Tibial nerve (tissue), 4 donors: ENCODE measurements at regions not wholly inside any gene's neighbourhood (a gene's known extent, or its start where the extent isn't known, plus 50 kb on each side); places are given as distances from the start of the nearest gene placed in this dataset.
"Not testable (repeated sequence)": the region's sequence is repeated elsewhere in the genome, so short reads cannot be mapped to it uniquely, and the experiment has no call there.

Experiments used
- EP300 ChIP-seq, 2 donors: sonication (generic); formaldehyde crosslinking; IDR thresholded peaks; one replicate each; pipeline ENCODE4 v1.6.1; 2017; ENCODE audit warnings: antibody characterized with exemption in 2 of 2, mild to moderate bottlenecking in 1 of 2
- POLR2A ChIP-seq, 2 donors: fragments of 450-650 bp; IDR thresholded peaks; one replicate each; pipeline ENCODE4 v1.6.1; 2017; ENCODE audit warnings: antibody characterized with exemption in 2 of 2, mild to moderate bottlenecking in 2 of 2, moderate library complexity in 2 of 2
- TF ChIP-seq, protein P1 (sequence below), 5 experiments: fragments of 200-600 bp in 3 of 5; fragments of 450-650 bp in 2 of 5; sonication (generic) in 3 of 5; IDR thresholded peaks; one replicate each; pipeline ENCODE4 v1.5.1; 2016 to 2019; ENCODE audit warnings: antibody characterized with exemption in 5 of 5, mild to moderate bottlenecking in 3 of 5, moderate library complexity in 2 of 5

DNA sequence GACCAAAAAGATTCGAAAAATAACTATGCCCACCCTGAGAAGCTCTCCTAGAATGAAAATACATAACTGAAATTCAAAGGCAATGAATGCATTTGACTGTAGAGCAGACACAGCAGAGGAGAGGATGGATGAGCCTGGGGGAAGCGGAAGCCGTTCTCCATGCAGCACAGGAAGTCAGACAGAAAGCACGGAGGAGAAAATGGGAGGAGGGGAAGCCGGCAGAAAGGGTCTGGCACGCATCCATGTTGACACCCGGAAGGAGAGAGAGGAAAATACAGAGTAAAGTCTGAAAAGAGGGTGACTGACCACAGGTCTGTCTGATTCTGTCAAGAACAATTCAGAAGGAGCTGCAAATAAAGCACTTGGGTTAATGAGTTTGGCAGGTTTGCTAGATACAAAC, 161.0 kb upstream of the FOXD4L5 start:
- TF ChIP-seq EP300, POLR2A (IDR thresholded peaks at IDR 0.05): not testable (repeated sequence)
- TF ChIP-seq, protein P1, sequence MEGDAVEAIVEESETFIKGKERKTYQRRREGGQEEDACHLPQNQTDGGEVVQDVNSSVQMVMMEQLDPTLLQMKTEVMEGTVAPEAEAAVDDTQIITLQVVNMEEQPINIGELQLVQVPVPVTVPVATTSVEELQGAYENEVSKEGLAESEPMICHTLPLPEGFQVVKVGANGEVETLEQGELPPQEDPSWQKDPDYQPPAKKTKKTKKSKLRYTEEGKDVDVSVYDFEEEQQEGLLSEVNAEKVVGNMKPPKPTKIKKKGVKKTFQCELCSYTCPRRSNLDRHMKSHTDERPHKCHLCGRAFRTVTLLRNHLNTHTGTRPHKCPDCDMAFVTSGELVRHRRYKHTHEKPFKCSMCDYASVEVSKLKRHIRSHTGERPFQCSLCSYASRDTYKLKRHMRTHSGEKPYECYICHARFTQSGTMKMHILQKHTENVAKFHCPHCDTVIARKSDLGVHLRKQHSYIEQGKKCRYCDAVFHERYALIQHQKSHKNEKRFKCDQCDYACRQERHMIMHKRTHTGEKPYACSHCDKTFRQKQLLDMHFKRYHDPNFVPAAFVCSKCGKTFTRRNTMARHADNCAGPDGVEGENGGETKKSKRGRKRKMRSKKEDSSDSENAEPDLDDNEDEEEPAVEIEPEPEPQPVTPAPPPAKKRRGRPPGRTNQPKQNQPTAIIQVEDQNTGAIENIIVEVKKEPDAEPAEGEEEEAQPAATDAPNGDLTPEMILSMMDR (IDR thresholded peaks at IDR 0.05) = not testable (repeated sequence)
